K562 (cell line): ENCODE measurements at regions not wholly inside any gene's neighbourhood (a gene's known extent, or its start where the extent isn't known, plus 50 kb on each side); places are given as distances from the start of the nearest gene placed in this dataset.
"Not testable (repeated sequence)": the region's sequence is repeated elsewhere in the genome, so short reads cannot be mapped to it uniquely, and the experiment has no call there.

Source experiments
- ATAC-seq: fragments of 200-7000 bp; cut with Tn5 transposase; 3 replicates; pipeline ENCODE4 v1.9.1; 2020; ENCODE audit warnings: moderate library complexity
- BruUV-seq: library from RNA; stranded (reverse); fragments of 400-500 nt; replicated peaks from 2 replicates; lab custom pipeline; 2021; lab: Mats Ljungman, UMichigan
- CTCF ChIA-PET: fragments of 300-600 bp; formaldehyde crosslinking; extraction: SDS; loops from one replicate; lab custom pipeline; 2021; ENCODE audit warnings: low intra/inter-chr PET ratio; lab: Yijun Ruan, JAX
- POLR2A ChIA-PET: fragments of 300-600, 350-650 bp; sonication (Branson Sonifier 250); formaldehyde crosslinking; extraction: SDS; loops from one replicate; lab custom pipeline; 2021; ENCODE audit warnings: antibody characterized with exemption, inconsistent platforms; lab: Yijun Ruan, JAX
- DNase-seq, 4 experiments: peaks; one replicate each; pipeline versions ENCODE4 v3.0.0 to v3.0.0-alpha.2; 2011 to 2018; ENCODE audit warnings: low spot score in 3 of 4, mixed read lengths in 3 of 4; ENCODE audit errors: extremely low read depth in 1 of 4
- FAIRE-seq: peaks from 2 replicates; lab custom pipeline; 2011; peaks lifted over from hg19 to GRCh38; lab: Jason Lieb, UNC
- H2AFZ ChIP-seq: 2 replicates; pipeline ENCODE4 v1.6.0; 2011; ENCODE audit warnings: low read depth, low read length, control low read depth, inconsistent platforms
- H3K27ac ChIP-seq: fragments of 200-600 bp; 3 replicates; pipeline ENCODE4 v1.8.0; 2011; ENCODE audit warnings: low read depth, mild to moderate bottlenecking, control low read depth, inconsistent platforms, low read length, moderate library complexity, mixed read lengths; ENCODE audit errors: extremely low read depth
- H3K27me3 ChIP-seq, 2 experiments: fragments of 300-600 bp in 1 of 2; 2 replicates in 1 of 2; 3 replicates in 1 of 2; pipeline versions ENCODE4 v1.6.0 to v1.8.0; 2011; ENCODE audit warnings: inconsistent platforms in 2 of 2, low read length in 2 of 2, mild to moderate bottlenecking in 1 of 2, mixed read lengths in 1 of 2, moderate library complexity in 1 of 2; ENCODE audit not compliant: control insufficient read depth in 2 of 2, insufficient read depth in 2 of 2
- H3K36me3 ChIP-seq: fragments of 300-600 bp; 3 replicates; pipeline ENCODE4 v1.8.0; 2011; ENCODE audit warnings: mild to moderate bottlenecking, low read length, inconsistent platforms; ENCODE audit not compliant: control insufficient read depth, insufficient read depth
- H3K4me1 ChIP-seq, 2 experiments: fragments of 200-600 bp in 1 of 2; replicated peaks in 1 of 2; 2 replicates in 1 of 2; 3 replicates in 1 of 2; pipeline versions ENCODE4 v1.5.1 to v1.8.0; 2011; ENCODE audit warnings: inconsistent platforms in 2 of 2, low read length in 2 of 2, mild to moderate bottlenecking in 1 of 2, mixed read lengths in 1 of 2, moderate library complexity in 1 of 2; ENCODE audit not compliant: control insufficient read depth in 2 of 2, insufficient read depth in 2 of 2
- H3K4me2 ChIP-seq: 2 replicates; pipeline ENCODE4 v1.6.1; 2011; ENCODE audit warnings: low read length, control low read depth, inconsistent platforms, mixed read lengths; ENCODE audit not compliant: insufficient read depth
- H3K4me3 ChIP-seq: fragments of 200-600 bp; sonication (generic), shearing (Covaris generic); 2 replicates; pipeline ENCODE4 v1.5.1; 2016; ENCODE audit warnings: control low read depth, inconsistent platforms
- H3K79me2 ChIP-seq: fragments of 200-600 bp; 3 replicates; pipeline ENCODE4 v1.8.0; 2011; ENCODE audit warnings: low read length, inconsistent platforms; ENCODE audit not compliant: control insufficient read depth, insufficient read depth
- H3K9ac ChIP-seq, 2 experiments: 2 replicates each; pipeline versions ENCODE4 v1.6.0 to v1.6.1; 2011; ENCODE audit warnings: low read depth in 2 of 2, low read length in 2 of 2, control low read depth in 1 of 2, inconsistent platforms in 1 of 2, mild to moderate bottlenecking in 1 of 2, mixed read lengths in 1 of 2; ENCODE audit not compliant: insufficient read depth in 1 of 2
- H3K9me1 ChIP-seq: one replicate; pipeline ENCODE4 v1.6.0; 2011; ENCODE audit warnings: inconsistent platforms, mild to moderate bottlenecking, low read length, moderate library complexity; ENCODE audit not compliant: control insufficient read depth, insufficient read depth
- H3K9me3 ChIP-seq: replicated peaks from 2 replicates; pipeline ENCODE4 v1.5.1; 2011; ENCODE audit warnings: low read depth, low read length, inconsistent platforms; ENCODE audit not compliant: control insufficient read depth, insufficient read depth
- H4K20me1 ChIP-seq: replicated peaks from 2 replicates; pipeline ENCODE4 v1.6.1; 2011; ENCODE audit warnings: low read length, inconsistent platforms, mixed read lengths; ENCODE audit not compliant: control insufficient read depth, insufficient read depth
- JUND ChIP-seq, 2 experiments: IDR thresholded peaks; 2 replicates in 1 of 2; 3 replicates in 1 of 2; pipeline ENCODE4 v1.6.1; 2011; ENCODE audit warnings: borderline replicate concordance in 2 of 2, low read depth in 2 of 2, low read length in 2 of 2, improper control_type of control experiment in 1 of 2, missing biosample characterization in 1 of 2, missing genetic modification characterization in 1 of 2, missing genetic modification reagents in 1 of 2
- MGA ChIP-seq: fragments of 450-650 bp; IDR thresholded peaks from 2 replicates; pipeline ENCODE4 v1.6.1; 2016; ENCODE audit warnings: mild to moderate bottlenecking, moderate library complexity
- NFATC3 ChIP-seq: fragments of 450-650 bp; IDR thresholded peaks from 2 replicates; pipeline ENCODE4 v1.6.1; 2017; ENCODE audit warnings: mild to moderate bottlenecking
- WGBS: fragments of 100-300 bp; shearing (Covaris generic); methylation state at CpG from one replicate; pipeline ENCODE4 v1.1.6; 2016; ENCODE audit warnings: low coverage, mixed read lengths; ENCODE audit not compliant: insufficient coverage; ENCODE audit errors: missing lambda C conversion rate; 5-methylcytosine and 5-hydroxymethylcytosine counted together
- in situ Hi-C: fragments of 300-500 bp; cut with MboI; formaldehyde crosslinking; loops from 4 replicates; pipeline ENCODE4 v1.15.0; 2018; ENCODE audit warnings: inconsistent platforms, mixed read lengths
- intact Hi-C: fragments of 100-400 bp; cut with micrococcal nuclease; formaldehyde crosslinking; loops from 2 replicates; pipeline ENCODE4 v1.14.2; 2022

DNA sequence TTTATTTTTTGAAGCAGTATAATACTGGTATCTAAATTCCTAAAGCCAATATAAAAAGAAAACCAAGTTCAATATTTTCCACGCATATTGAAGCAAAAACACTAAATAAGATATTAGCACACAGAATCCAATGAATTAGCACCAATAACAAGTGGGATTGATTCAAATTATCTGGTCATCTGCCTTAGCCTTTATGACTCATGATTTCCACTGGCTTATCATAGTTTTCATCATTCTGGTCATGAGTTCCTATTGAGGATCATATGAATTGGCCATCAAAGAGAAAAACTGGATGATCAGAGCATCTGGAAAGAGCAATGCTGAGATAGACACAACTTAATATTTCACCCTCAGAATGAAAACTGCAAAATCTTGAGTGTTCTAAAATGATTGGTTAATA is 809.9 kb downstream of the MCTP2 start (continued):
- peak; percentile 74; the same call in 1 of the 2 replicates for TF ChIP-seq NFATC3
- TF ChIP-seq JUND (IDR thresholded peaks at IDR 0.05; ENCODE audit: borderline replicate concordance, low read depth, low read length): peak; percentile 73
- peak; percentile 71 for TF ChIP-seq JUND (tag; IDR thresholded peaks at IDR 0.05; ENCODE audit: borderline replicate concordance, low read depth, low read length)

- H3K9me3 ChIP-seq, POLR2A ChIA-PET, H3K4me2 ChIP-seq, H3K4me1 ChIP-seq, H3K4me3 ChIP-seq, BruUV-seq, FAIRE-seq, H3K79me2 ChIP-seq, H3K9ac ChIP-seq, H4K20me1 ChIP-seq, H3K9me1 ChIP-seq, H3K27me3 ChIP-seq, CTCF ChIA-PET, H3K27ac ChIP-seq, in situ Hi-C loops, ATAC-seq, intact Hi-C loops, H2AFZ ChIP-seq, DNase-seq: not testable (repeated sequence)
- WGBS: 93% methylated on average over 9 of the region's 9 CpGs
- H3K36me3 ChIP-seq: peaks cover 10% of the 10 kb centered on the region; the same call in 1 of the 3 replicates
- TF ChIP-seq MGA: peak; percentile 21; the same call in 1 of the 2 replicates
Observed at GRCh38 chr15:95043236-95043932, 812.0 kb downstream of the MCTP2 start.
